ENCODE measurements at regions not wholly inside any gene's neighbourhood (a gene's known extent, or its start where the extent isn't known, plus 50 kb on each side); places are given as distances from the start of the nearest gene placed in this dataset.
"Not testable (repeated sequence)": the region's sequence is repeated elsewhere in the genome, so short reads cannot be mapped to it uniquely, and the experiment has no call there.

DNA sequence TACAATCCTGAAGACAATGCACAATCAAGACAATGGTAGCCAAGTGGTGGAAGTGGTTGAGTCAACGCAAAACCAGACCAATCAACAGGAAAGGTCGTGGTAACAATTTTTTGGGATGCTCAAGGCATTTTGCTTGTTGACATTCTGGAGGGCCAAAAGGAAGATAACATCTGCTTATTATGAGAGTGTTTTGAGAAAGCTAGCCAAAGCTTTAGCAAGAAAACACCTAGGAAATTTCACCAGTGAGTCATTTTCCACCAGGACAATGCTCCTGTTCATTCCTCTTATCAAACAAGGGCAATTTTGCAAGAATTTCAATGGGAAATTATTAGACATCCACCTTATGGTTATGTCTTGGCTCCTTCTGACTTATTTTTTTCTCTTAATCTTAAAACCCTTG, 1932.2 kb upstream of the RAG2 start:
- in situ Hi-C loops (cut with MboI; ENCODE audit: low sequenced_read_pairs, unreplicated experiment), result no loop called here
- DNase-seq (ENCODE audit: low spot score), result no peak
- TF ChIP-seq CTCF (IDR thresholded peaks at IDR 0.05; ENCODE audit: borderline replicate concordance, control extremely low read depth, extremely low read depth, insufficient read depth, missing control alignments), result no peak

- in situ Hi-C loops (cut with MboI; ENCODE audit: low sequenced_read_pairs, unreplicated experiment), result no loop called here
- DNase-seq (ENCODE audit: low spot score), result no peak
- no peak for TF ChIP-seq CTCF (IDR thresholded peaks at IDR 0.05; ENCODE audit: borderline replicate concordance, control extremely low read depth, extremely low read depth, insufficient read depth, missing control alignments)
Observed at GRCh38 chr11:38524945-38525344, 1926.9 kb upstream of the RAG2 start.

GRCh38 chr11:38517991-38518390, 1920.0 kb upstream of the RAG2 start:
- in situ Hi-C loops (cut with MboI; ENCODE audit: low sequenced_read_pairs, unreplicated experiment), result no loop called here

DNA sequence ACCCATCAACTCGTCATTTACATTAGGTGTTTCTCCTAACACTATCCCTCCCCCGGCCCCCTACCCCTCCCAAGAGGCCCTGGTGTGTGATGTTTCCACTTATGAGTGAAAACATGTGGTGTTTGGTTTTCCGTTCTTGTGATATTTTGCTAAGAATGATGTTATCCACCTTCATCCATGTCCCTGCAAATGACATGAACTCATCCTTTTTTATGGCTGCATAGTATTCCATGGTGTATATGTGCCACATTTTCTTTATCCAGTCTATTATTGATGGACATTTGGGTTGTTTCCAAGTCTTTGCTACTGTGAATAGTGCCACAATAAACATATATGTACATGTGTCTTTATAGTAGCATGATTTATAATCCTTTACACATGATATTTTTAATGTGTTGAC, 1914.8 kb upstream of the RAG2 start:
- in situ Hi-C loops (cut with MboI; ENCODE audit: low sequenced_read_pairs, unreplicated experiment); DNase-seq (ENCODE audit: low spot score): not testable (repeated sequence)

More at GRCh38 chr11:38517991-38518390, 1920.0 kb upstream of the RAG2 start:
- TF ChIP-seq CTCF (IDR thresholded peaks at IDR 0.05; ENCODE audit: borderline replicate concordance, control extremely low read depth, extremely low read depth, insufficient read depth, missing control alignments), result no peak
- DNase-seq (ENCODE audit: low spot score), result no peak

- in situ Hi-C loops (cut with MboI; ENCODE audit: low sequenced_read_pairs, unreplicated experiment), result no loop called here
- DNase-seq (ENCODE audit: low spot score), result no peak
- TF ChIP-seq CTCF (IDR thresholded peaks at IDR 0.05; ENCODE audit: borderline replicate concordance, control extremely low read depth, extremely low read depth, insufficient read depth, missing control alignments), result no peak
Observed at GRCh38 chr11:38510041-38510440, 1912.0 kb upstream of the RAG2 start.

- DNase-seq (ENCODE audit: low spot score), result no peak
- in situ Hi-C loops (cut with MboI; ENCODE audit: low sequenced_read_pairs, unreplicated experiment), result no loop called here
- TF ChIP-seq CTCF (IDR thresholded peaks at IDR 0.05; ENCODE audit: borderline replicate concordance, control extremely low read depth, extremely low read depth, insufficient read depth, missing control alignments), result no peak
Observed at GRCh38 chr11:38503876-38504275, 1905.8 kb upstream of the RAG2 start.

DNA sequence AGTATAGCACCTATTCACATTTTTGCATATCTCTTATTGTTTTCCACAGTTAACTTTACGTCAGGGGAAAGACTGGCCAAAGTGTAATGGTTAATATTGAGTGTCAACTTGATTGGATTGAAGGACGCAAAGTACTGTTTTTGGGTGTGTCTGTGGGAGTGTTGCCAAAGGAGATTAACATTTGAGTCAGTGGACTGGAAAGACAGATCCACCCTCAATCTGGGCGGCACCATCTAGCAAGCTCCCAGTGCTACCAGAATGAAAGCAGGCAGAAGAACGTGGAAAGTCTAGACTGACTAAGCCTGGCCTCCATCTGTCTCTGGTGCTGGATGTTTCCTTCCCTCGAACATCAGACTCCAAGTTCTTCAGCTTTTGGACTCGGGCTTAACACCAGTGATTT, 1900.7 kb upstream of the RAG2 start:
- TF ChIP-seq CTCF (IDR thresholded peaks at IDR 0.05; ENCODE audit: borderline replicate concordance, control extremely low read depth, extremely low read depth, insufficient read depth, missing control alignments), result no peak
- DNase-seq (ENCODE audit: low spot score), result no peak
- in situ Hi-C loops (cut with MboI; ENCODE audit: low sequenced_read_pairs, unreplicated experiment), result no loop called here

Data from GM13976 (cell line).